Heart right ventricle (tissue), 16 donors: ENCODE measurements at regions not wholly inside any gene's neighbourhood (a gene's known extent, or its start where the extent isn't known, plus 50 kb on each side); places are given as distances from the start of the nearest gene placed in this dataset.

Experiments
- ATAC-seq, 8 donors: fragments of 200-7000 bp; cut with Tn5 transposase; one replicate each; pipeline ENCODE4 v1.9.1; 2020; ENCODE audit warnings: mild to moderate bottlenecking in 8 of 8, moderate library complexity in 8 of 8, moderate number of reproducible peaks in 1 of 8
- DNase-seq, 2 donors: peaks; one replicate each; pipeline ENCODE4 v3.0.0-alpha.2; 2020
- H3K27ac ChIP-seq, 10 donors: fragments of 200-600 bp; sonication (generic) in 2 of 10; one replicate each; pipeline versions ENCODE4 v1.5.0 to v1.8.0; 2020 to 2022; ENCODE audit warnings: mild to moderate bottlenecking in 3 of 10
- H3K27me3 ChIP-seq, 7 donors: fragments of 200-600 bp; one replicate each; pipeline ENCODE4 v1.8.0; 2021 to 2022; ENCODE audit warnings: mild to moderate bottlenecking in 2 of 7
- H3K36me3 ChIP-seq, 9 donors: fragments of 200-600 bp; sonication (generic) in 1 of 9; one replicate each; pipeline versions ENCODE4 v1.5.0 to v1.8.0; 2020 to 2022; ENCODE audit warnings: mild to moderate bottlenecking in 2 of 9
- H3K4me1 ChIP-seq, 9 donors: fragments of 200-600 bp; sonication (generic) in 1 of 9; one replicate each; pipeline versions ENCODE4 v1.5.0 to v1.8.0; 2020 to 2022; ENCODE audit warnings: mild to moderate bottlenecking in 4 of 9
- H3K4me3 ChIP-seq, 10 donors: fragments of 200-600 bp; sonication (generic) in 2 of 10; one replicate each; pipeline versions ENCODE4 v1.5.0 to v1.8.0; 2020 to 2022; ENCODE audit warnings: mild to moderate bottlenecking in 7 of 10, moderate library complexity in 2 of 10
- H3K9me3 ChIP-seq, 11 donors: fragments of 200-600 bp in 10 of 11; sonication (generic) in 2 of 11; one replicate each; pipeline versions ENCODE4 v1.5.0 to v1.8.0; 2013 to 2022; ENCODE audit warnings: mild to moderate bottlenecking in 2 of 11, control low read depth in 1 of 11, moderate library complexity in 1 of 11
- CTCF ChIP-seq, 9 donors: fragments of 200-600 bp; sonication (generic) in 2 of 9; IDR thresholded peaks; one replicate each; pipeline versions ENCODE4 v1.5.0 to v1.8.0; 2021 to 2022; ENCODE audit warnings: antibody characterized with exemption in 9 of 9, mild to moderate bottlenecking in 5 of 9, moderate library complexity in 1 of 9
- WGBS, 2 donors: extraction: QIAGEN DNeasy Blood & Tissue Kit; methylation state at CpG; one replicate each; pipeline ENCODE4 v1.1.7; 2013; ENCODE audit warnings: inconsistent platforms in 1 of 2; 5-methylcytosine and 5-hydroxymethylcytosine counted together
- intact Hi-C, 10 donors: fragments of 100-400 bp; cut with DNase I; formaldehyde crosslinking; loops; one replicate each; pipeline versions ENCODE4 v1.11.1 to v1.14.2; 2022
- donor health status: Arrhythmogenic right ventricular cardiomyopathy.
- donor health status: ischemic (EF 13 %, LVEDD 7.1; RV severe dilation, severe dysfunction).
- donor health status: healthy with polysubstance abuse.
- donor health status: DM: no; HTN: yes; CAD: no.
- donor health status: DM: no; HTN: no; CAD: no.
- donor health status: ischemic (EF 25% LVEDD 6.9; RV normal size, moderate dysfunction).
- donor health status: ischemic (EF 25% LVEDD 5.7; RV mildly dilated, moderate dysfunction).
- donor health status: healthy.
- donor health status: DM: yes; HTN: yes; CAD: no.
- donor health status: Ischemic cardiomyopathy.
- donor health status: ischemic (EF 35%, LVEDD 5.7; RV mildly dilated, moderate dysfunction).
- donor health status: nonischemic (EF 11% LVEDD 7.7; RV severe dilation, severe dysfunction).
- donor health status: DM: yes; HTN: yes; CAD: no.
- donor health status: PGD.
- donor health status: ischemic (EF 29% LVEDD 5.4; RV normal size, mild dysfunction).
- donor health status: nonischemic (EF 23%, LVEDD 6.1; RV moderate dilation, normal function).

- Histone ChIP-seq H3K27ac (no peak overlapping the region), H3K36me3 (no peaks in the 10 kb centered on the region), H3K27me3 (no peaks in the 10 kb centered on the region), H3K4me1 (peaks cover 0 to 7% (median 0%) of the 10 kb centered on the region in 9 donors), H3K4me3 (no peak overlapping the region), H3K9me3 (no peaks in the 10 kb centered on the region)
- WGBS, 2 donors = 95 to 97% methylated on average over 13 of the region's 13 CpGs
- intact Hi-C loops = no loop called here
- ATAC-seq (no peak), DNase-seq (no peak)
- TF ChIP-seq CTCF (IDR thresholded peaks at IDR 0.05) = no peak
These were observed 392.4 kb downstream of the QKI start for GRCh38 chr6:163806755-163807499.

- 88% methylated on average over 8 of the region's 8 CpGs for WGBS, 2 donors
- H3K27me3 ChIP-seq = no peaks in the 10 kb centered on the region
- no peaks in the 10 kb centered on the region for H3K4me1 ChIP-seq
- H3K36me3 ChIP-seq = no peaks in the 10 kb centered on the region
- TF ChIP-seq CTCF (IDR thresholded peaks at IDR 0.05) = no peak
- ATAC-seq (no peak), DNase-seq (no peak)
- H3K27ac ChIP-seq = no peak overlapping the region
- H3K4me3 ChIP-seq = no peak overlapping the region
- intact Hi-C loops = no loop called here
- H3K9me3 ChIP-seq = no peaks in the 10 kb centered on the region
These were observed 390.5 kb downstream of the QKI start for GRCh38 chr6:163804991-163805390.

GRCh38 chr6:163802267-163802666 lies 387.7 kb downstream of the QKI start:
- intact Hi-C loops = no loop called here
- Histone ChIP-seq H3K4me1 (no peaks in the 10 kb centered on the region), H3K9me3 (peaks cover 0 to 11% (median 0%) of the 10 kb centered on the region in 11 donors), H3K27ac (no peak overlapping the region), H3K27me3 (no peaks in the 10 kb centered on the region), H3K36me3 (no peaks in the 10 kb centered on the region), H3K4me3 (no peak overlapping the region)
- DNase-seq (no peak), ATAC-seq (no peak)
- no peak for TF ChIP-seq CTCF (IDR thresholded peaks at IDR 0.05)
- 72 to 100% methylated on average over 2 of the region's 2 CpGs for WGBS, 2 donors

- H3K9me3 ChIP-seq = peaks cover 0 to 11% (median 0%) of the 10 kb centered on the region in 11 donors
- H3K36me3 ChIP-seq = no peaks in the 10 kb centered on the region
- peaks cover 0 to 7% (median 0%) of the 10 kb centered on the region in 9 donors for H3K4me1 ChIP-seq
- intact Hi-C loops = no loop called here
- no peak for TF ChIP-seq CTCF (IDR thresholded peaks at IDR 0.05)
- no peak for DNase-seq
- no peak overlapping the region for H3K27ac ChIP-seq
- H3K27me3 ChIP-seq = no peaks in the 10 kb centered on the region
- WGBS, 2 donors = 77 to 85% methylated on average over 3 of the region's 3 CpGs
- no peak for ATAC-seq
- H3K4me3 ChIP-seq = no peak overlapping the region
These were observed 382.9 kb downstream of the QKI start for GRCh38 chr6:163797296-163797845.
